GM18511 (cell line): ENCODE measurements at regions not wholly inside any gene's neighbourhood (a gene's known extent, or its start where the extent isn't known, plus 50 kb on each side); places are given as distances from the start of the nearest gene placed in this dataset.

Experiments used
- ATAC-seq: cut with Tn5 transposase; IDR thresholded peaks from one replicate; pipeline ENCODE4 v1.9.1; 2021; ENCODE audit warnings: mild to moderate bottlenecking, moderate library complexity; ENCODE audit not compliant: unreplicated experiment

DNA sequence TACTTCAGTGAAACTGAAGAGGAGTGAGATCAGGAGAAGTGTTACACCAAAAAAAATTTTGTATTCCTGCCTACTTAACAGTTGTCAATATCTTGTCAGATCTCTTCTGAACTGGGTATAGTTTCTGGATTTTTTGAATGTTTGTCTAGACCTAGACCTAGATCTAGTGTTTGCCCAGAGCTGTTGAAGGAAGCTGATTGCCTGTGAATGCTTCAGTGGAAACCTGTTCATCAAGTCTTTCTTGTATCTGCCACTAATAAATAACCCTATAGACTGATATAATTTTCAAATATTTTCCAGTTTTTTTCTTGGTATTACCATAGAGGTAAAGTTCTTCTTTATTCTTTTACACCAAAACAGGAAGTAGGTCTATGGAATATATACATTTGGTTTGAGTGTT, 781.5 kb upstream of the FBXO33 start:
- ATAC-seq: no peak

DNA sequence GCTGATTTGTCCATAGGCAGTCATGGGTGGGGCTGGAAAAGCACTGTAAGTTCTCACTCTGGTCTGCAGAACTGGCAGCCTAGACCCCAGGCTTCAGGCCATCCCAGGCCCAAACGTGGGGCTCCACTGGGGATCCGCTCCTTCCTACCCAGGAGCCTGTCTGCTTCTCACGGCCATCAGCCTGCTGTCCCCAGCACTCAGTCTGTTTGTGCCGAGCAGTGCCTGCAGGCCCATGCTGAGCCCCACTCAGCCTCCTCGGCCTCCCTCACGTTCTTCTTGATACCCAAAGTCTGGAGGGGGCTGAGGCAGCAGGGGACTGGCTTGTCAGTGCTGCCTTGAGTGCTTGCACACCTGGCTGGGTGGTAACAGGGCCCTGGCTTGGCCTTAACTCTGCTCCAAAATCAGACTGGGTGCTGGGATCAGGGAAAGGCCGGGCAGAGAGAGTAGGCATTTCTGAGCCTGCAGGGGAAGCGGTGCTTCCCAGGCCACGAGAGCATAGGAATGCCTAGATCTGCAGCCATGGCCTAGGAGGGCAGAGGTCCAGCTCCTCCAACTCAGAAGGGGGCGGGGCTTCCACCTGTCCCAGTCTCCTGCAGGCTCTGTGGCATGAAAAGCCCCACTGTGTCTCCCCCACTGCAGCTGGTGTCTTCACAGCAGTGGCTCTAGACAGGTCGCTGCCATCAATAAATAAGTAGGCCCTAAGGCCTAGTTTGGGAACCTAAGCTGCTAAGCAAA, 772.4 kb upstream of the FBXO33 start:
- ATAC-seq: no peak

DNA sequence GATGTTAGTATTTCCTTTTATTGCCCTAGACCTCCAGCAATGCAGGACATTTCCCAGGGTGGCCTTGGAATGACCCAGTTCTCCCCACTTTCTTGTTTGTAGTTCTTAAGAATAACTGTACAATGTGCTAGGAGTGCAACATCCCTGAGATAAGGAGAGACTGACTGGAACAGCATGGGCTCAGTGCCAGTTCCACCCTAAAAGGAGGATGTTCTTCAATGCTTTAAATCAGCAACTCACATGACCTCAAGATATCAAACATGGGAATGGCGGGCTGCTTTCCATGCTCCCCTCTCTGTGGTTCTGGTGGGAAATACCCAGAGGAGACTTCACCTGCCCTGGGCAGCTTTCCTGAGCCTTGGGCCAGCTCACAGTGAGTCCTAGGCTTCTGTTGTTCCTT, 766.9 kb upstream of the FBXO33 start:
- ATAC-seq: no peak

DNA sequence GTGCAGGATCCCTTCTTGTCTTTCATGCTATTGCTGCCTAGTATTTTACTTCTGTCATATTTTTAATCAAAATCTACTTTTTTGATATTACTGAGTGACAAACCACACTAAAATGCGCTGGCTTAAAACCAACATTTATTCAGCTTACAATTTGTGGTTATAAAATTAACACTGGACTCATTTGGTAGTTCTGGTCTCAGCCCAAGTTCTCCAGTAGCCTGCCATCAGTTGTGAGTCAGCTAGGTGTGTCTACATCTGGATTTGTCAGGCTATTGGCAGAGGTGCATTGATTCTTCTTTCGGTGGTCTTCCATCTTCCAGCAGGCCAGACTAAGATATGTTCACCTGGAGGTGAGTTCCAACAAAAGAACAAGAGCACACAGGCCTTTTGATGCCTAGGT, 765.1 kb upstream of the FBXO33 start:
- no peak for ATAC-seq

DNA sequence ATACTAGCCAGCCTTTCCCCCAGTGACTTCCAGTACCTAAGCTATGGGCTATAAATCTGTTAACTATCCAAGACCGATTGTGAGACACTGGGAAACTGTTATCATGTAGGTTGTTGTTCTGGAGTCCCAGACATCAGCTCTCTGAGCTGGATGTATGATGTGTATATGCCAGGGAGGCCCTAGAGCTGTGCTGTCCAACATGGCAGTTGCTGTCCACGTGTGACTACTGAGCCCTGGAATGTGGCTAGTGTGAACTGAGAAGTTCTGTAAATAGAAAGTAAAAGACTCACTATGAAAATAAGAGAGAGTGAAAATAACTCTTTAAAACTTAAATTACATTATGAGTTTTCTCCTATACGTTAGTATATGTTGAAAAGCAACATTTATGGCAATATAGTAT, 755.8 kb upstream of the FBXO33 start:
- ATAC-seq: no peak

DNA sequence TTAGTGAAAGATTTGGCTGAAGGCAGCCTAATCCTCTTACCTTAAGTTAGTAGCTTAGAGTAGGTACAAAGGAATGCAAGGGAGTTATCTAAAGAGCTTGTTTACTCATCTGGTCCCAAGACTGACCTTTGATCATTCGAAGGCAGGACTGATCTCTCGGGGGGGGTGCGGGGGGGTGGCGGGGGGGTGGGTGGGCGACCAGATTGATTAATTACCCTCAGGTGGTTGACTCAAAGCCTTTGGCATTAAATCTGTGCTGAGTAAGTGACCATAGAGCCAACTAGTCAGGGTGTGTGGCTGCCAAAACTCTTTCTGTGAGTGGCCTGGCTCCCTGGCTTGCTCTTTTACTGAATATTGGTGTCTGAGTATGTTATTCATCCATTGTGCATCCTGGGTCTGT, 731.9 kb upstream of the FBXO33 start:
- no peak for ATAC-seq

DNA sequence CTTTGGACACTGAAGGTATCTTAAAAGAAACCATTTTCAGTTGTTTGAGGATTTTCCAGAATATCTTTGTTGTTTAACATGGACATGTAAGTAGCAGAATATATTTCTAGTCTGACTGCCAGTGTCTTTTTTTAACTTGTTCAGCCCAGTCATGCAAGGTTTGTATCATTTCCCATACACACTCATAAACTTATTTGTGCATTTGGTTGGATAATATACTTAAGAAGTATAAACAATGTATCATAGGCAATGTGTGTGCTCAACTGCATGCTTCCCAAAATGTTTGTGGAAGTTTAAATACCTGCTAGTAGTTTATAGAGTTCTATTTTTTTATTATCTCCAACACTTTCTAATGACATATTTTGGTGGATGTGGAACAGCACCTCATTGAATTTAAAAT, 707.4 kb upstream of the FBXO33 start:
- ATAC-seq: no peak

DNA sequence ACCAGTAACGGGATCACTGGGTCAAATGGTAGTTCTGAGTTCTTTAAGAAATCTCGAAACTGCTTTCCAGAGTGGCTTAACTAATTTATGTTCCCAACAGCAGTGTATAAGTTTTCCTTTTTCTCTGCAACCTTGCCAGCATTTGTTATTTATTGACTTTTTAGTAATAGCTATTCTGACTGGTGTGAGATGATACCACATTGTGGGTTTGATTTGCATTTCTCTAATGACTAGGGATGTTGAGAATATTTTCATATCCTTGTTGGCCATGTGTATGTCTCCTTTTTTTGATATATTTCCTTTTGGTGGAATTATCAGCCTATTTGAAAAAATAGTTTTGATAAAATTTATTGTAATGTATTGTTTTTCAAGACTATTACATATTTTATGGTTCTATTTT, 701.2 kb upstream of the FBXO33 start:
- no peak for ATAC-seq

DNA sequence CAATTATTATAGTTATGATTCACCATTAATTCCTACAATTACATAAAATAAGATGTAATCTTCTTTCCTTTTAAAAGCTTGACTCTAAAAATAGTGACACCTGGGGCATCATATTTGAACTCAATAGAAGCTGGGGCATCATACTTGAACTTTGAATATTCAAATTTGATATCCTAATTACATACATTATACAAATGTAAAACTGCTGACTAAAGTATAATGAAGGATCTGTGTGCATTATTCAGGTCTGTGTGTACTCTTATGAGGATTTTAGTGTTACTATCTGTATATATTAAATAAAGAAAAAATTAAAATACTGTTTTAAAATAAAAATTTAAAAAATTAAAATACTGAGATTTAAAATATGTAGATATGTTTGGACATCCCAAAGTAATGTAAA, 696.9 kb upstream of the FBXO33 start:
- no peak for ATAC-seq

DNA sequence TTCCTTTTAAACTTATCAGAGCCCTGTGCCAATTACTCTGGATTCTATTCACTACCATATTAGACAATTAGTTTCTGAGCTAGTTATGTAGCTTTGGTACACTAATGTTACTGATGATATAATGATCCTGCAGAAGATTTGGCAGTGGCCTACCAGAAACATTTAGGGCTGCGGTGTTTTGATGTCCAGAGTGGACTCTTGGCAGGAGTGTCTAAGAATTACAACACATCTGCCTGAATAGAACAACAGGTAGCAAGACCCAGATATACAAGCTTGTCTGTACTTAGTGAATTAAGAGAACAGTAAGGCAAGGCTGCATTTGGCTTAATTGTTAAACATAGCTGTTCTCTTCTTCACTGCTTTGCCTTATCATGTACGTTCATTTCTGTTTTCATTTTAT, 691.6 kb upstream of the FBXO33 start:
- no peak for ATAC-seq

DNA sequence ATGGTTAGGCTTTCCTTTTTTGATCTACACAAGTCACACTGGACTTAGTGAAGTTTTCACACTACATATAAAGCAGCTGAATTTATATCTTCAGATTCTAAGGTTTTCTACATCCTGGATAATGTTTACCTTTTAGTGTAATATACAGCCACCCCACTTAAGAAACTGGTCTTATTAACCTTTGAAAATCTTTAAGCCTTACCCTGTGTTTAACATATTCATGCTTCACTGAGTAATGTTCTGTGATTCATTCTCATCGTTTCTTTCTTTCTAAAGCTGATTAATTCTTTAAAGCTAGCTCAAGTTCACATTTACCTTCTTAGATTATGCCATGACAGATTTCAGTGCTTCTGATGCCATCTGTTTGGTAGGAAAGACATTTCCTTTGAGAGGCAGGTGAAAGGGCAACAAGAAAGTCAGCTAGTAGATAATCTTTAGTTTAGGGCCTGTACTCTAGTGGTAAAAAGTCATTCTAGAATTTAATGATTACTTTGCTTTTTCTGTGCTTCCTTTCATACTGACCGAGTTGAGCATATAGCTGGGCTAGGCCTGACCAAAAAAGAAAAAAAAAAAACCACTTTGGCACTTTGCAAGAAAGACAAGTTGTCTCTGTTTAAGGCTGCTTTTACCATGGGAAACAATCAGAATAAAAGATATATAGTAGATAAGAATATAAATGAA, 690.9 kb upstream of the FBXO33 start:
- peak; percentile 68 for ATAC-seq

DNA sequence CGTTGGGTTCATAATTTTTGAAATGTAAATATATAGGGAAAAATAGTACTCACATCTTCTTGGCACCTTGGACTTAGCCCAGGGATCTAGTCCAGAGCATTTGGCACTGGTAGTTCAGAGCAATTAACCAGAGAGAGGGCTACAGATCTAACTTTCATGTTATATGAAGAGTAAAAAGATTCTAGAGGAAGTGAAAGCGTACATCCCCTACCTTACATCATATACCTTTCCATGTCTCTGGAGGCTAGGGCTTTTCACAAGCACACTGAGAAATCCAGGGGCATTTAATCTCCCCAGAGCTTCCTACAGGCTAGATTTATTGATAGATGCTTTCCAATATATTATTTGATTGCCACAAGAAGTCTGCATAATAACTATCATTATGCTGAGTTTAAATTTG, 687.5 kb upstream of the FBXO33 start:
- peak; percentile 74 for ATAC-seq

DNA sequence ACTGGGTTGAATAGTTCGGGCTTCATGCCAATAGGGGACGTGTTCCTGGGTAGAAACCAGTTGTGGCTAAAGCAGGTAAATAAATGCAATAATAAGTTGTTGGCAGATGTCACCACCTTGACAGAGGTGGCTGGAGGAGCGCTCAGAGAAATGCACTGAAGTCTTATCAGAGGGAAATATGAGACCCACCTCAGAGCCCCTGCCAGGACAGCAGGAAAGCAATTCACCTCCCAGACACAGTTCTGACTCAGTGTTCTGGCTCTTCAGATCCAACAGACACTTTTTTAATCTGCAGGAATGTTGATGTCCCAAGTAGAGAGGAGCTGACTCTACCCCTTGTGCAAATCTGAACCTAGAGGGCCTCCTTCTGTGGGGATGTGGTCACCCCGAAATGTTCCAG, 687.1 kb upstream of the FBXO33 start:
- ATAC-seq: peak; percentile 38

DNA sequence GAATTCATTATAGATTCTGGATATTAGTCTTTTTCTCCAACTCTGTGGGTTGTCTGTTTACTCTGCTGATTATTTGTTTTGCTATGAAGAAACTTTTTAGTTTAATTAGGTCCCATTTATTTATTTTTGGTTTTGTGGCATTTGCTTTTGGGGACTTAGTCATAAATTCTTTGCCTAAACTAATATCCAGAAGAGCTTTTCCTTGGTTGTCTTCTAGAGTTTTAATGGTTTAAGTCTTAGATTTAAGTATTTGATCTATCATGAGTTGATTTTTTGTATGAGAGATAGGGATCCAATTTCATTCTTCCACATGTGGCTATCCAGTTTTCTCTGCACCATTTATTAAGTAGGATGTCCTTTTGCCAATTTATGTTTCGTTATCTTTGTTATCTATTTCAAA, 683.4 kb upstream of the FBXO33 start:
- ATAC-seq: no peak

DNA sequence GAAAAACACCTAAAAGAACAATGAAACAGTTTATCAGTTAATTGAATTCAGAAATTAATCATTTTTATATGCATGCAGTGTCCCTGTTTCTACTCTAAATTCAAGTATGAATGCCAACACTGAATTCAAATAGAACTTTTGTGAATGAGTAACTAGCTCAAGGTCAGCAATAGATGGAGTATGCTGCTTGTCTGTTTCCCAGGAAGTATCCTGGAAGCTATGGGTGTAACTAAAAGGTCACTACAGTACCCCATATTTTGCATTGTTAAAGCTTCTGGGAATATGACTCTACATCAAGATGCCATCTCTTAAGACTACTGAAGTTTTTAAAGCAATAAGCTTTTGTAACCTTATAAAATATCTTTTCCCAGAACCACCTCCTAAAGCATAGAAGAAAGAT, 681.4 kb upstream of the FBXO33 start:
- no peak for ATAC-seq

DNA sequence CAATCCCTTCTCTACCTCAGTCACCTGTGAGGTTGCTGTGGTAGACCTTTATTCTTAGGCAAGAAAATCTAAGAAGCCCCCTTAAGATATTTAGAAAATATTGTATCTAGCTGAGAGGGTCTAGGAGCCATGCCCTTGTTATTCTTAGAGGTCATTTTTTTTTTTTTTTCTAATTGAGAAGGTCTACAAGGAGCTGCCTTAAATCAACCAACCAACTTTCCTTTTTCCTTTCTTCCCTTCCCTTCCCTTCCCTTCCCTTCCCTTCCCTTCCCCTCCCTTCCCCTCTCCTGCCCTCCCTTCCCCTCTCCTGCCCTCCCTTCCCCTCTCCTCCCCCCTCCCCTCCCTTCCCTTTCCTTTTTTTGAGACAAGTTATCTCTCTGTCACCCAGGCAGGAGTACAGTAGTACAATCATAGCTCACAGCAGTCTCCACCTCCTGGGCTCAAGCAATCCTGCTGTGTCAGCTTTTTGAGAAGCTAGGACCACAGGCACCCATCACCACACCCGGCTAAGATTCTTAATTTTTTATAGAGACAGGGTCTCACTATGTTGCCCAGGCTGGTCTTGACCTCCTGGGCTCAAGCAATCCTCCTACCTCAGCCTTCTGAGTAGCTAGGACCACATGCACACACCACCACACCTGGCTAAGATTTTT, 668.4 kb upstream of the FBXO33 start:
- ATAC-seq: no peak

DNA sequence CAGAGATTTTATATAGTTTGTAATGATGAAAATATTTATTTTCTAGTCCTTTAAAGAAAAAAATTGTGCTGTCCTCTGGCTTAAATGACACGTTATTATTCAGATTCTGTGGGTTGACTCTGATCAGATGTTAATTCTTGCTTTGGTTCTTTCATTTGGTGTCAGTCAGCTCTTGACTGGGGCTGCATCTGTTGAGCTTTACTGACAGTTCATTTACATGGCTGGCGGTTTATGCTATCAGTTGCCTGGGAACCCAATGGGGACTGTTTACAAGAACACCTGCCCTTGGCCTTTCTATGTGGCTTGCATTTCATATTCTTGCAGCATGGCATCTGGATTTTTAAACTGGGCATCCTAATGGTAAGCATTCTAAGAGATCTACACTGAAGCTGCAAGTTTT, 667.1 kb upstream of the FBXO33 start:
- no peak for ATAC-seq

DNA sequence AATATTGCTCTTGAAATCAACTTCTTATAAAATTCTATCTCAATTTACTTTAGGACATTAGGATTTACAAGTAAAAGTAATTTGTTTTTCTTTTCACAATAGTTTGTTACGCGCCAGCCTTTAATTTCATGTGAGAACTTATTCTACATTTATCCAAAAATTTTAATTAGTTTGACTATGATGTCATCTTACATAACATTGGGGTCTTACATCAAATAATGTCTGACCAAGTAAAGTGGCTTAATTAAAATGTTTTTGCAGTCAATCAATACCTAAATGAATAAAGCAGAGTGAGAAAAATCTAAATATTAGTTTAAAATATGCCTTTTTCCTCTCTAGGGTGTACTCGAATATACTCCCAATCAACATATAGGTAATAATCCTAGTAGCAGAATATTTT, 666.2 kb upstream of the FBXO33 start:
- ATAC-seq: no peak

DNA sequence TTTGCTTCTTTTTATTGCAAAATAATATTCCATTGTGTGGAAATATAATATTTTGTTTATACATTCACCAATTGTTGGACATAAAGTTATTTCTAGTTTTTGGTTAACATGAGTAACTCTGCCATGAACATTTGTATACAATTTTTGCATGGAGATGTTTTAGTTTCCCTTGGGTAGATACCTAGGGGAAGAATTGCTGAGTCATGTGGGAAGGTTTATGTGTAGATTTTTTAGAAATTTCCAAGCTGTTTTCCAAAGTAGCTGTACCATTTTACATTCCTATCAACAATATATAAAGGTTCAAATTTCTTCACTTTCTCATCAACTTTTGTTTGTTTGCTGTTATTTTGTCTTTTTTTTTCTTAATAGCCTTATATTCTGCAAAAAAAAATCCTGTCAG, 664.7 kb upstream of the FBXO33 start:
- no peak for ATAC-seq

DNA sequence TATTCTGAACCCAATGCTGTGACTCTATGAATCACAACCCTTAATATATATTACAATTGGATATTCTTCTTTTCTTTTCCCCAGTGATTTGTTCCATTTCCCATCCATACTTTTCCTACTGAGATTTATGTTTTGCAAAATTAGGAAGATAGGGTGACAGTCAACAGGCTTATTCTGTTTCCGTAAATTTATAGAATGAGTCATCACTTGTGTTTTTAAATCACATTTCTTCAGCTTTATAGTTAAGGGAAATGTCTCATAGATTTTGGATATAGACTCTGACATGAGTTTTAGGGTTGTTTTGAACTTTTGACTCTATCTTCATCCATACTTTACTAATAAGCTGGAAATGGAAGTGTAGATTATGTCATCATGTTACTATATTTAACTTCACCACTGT, 661.6 kb upstream of the FBXO33 start:
- no peak for ATAC-seq

DNA sequence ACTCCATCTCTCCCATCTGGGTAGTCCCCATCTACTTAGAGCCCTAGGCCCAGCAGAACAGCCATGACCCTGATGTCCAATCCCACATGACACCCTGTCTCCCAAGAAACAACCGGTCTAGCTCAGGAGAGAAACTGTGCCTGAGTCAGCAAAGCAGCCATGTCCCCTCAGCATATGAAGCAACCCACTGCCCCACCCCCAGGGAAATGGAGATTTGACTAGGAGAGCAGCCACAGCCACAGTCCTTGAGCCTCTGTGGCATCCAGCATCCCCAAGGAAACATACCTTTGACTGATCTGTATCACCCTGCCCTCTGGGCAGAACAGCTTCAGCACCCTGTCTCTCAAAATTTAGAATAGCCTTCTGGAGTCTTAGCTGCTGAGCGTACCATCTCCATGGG, 641.9 kb upstream of the FBXO33 start:
- ATAC-seq: no peak

DNA sequence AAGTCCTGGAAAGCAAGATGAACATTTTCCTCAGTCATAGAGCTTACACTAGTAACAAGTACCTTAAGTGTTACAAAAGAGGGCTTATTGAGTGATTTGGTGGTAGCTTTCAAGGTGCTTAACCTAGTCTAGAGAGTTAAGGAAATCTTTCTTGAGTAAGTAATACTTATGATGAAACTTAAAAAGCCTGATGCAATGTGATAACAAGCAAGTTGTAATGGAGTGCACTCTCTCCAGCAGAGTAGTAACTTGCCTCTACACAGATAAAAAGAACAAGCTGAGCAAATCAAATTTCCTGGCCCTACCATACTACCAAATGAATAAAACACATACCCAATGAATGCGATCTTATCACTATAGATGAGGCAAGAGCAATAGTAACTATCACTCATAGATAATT, 639.9 kb upstream of the FBXO33 start:
- ATAC-seq: no peak
